Trophoblast cell (in vitro differentiated cells and primary cell): ENCODE measurements at regions not wholly inside any gene's neighbourhood (a gene's known extent, or its start where the extent isn't known, plus 50 kb on each side); places are given as distances from the start of the nearest gene placed in this dataset.

Source experiments
- DNase-seq, 2 donors: peaks; one replicate each; pipeline ENCODE4 v3.0.0-alpha.2; 2016
- H2AFZ ChIP-seq: 2 replicates; pipeline ENCODE4 v1.6.1; 2013; ENCODE audit warnings: low read length, moderate library complexity, mild to moderate bottlenecking; ENCODE audit not compliant: insufficient read depth, poor library complexity
- H2AK5ac ChIP-seq: 2 replicates; pipeline ENCODE4 v1.6.1; 2013; ENCODE audit warnings: mild to moderate bottlenecking, low read length
- H2BK120ac ChIP-seq: 2 replicates; pipeline ENCODE4 v1.6.1; 2013; ENCODE audit warnings: low read length, mild to moderate bottlenecking, moderate library complexity; ENCODE audit not compliant: insufficient read depth, poor library complexity
- H2BK12ac ChIP-seq: 2 replicates; pipeline ENCODE4 v1.6.1; 2013; ENCODE audit warnings: mild to moderate bottlenecking, low read length, moderate library complexity
- H2BK5ac ChIP-seq: 2 replicates; pipeline ENCODE4 v1.6.1; 2013; ENCODE audit warnings: low read length, low read depth, moderate library complexity, mild to moderate bottlenecking; ENCODE audit not compliant: poor library complexity
- H3K14ac ChIP-seq: 2 replicates; pipeline ENCODE4 v1.6.1; 2013; ENCODE audit warnings: mild to moderate bottlenecking, low read length
- H3K18ac ChIP-seq: 2 replicates; pipeline ENCODE4 v1.6.1; 2013; ENCODE audit warnings: mild to moderate bottlenecking, low read length
- H3K23ac ChIP-seq: 2 replicates; pipeline ENCODE4 v1.6.1; 2013; ENCODE audit warnings: low read length
- H3K27ac ChIP-seq: 2 replicates; pipeline ENCODE4 v1.5.1; 2013; ENCODE audit warnings: low read depth, mild to moderate bottlenecking, inconsistent platforms, low read length, moderate library complexity
- H3K27me3 ChIP-seq: 2 replicates; pipeline ENCODE4 v1.6.1; 2013; ENCODE audit warnings: inconsistent platforms, mild to moderate bottlenecking, low read length, moderate library complexity; ENCODE audit not compliant: insufficient read depth
- H3K36me3 ChIP-seq, 2 experiments: 1 replicate in 1 of 2; 2 replicates in 1 of 2; pipeline ENCODE4 v1.6.1; 2013; ENCODE audit warnings: low read length in 2 of 2, mild to moderate bottlenecking in 2 of 2, moderate library complexity in 1 of 2; ENCODE audit not compliant: insufficient read depth in 2 of 2, control insufficient read depth in 1 of 2
- H3K4ac ChIP-seq: 2 replicates; pipeline ENCODE4 v1.6.1; 2013; ENCODE audit warnings: low read depth, mild to moderate bottlenecking, low read length, moderate library complexity
- H3K4me1 ChIP-seq, 2 experiments: 1 replicate in 1 of 2; 2 replicates in 1 of 2; pipeline ENCODE4 v1.6.1; 2013; ENCODE audit warnings: low read length in 2 of 2, mild to moderate bottlenecking in 2 of 2, moderate library complexity in 1 of 2; ENCODE audit not compliant: insufficient read depth in 2 of 2, control insufficient read depth in 1 of 2
- H3K4me2 ChIP-seq: 2 replicates; pipeline ENCODE4 v1.6.1; 2013; ENCODE audit warnings: inconsistent platforms, mild to moderate bottlenecking, low read length, moderate library complexity
- H3K4me3 ChIP-seq: 2 replicates; pipeline ENCODE4 v1.5.1; 2013; ENCODE audit warnings: mild to moderate bottlenecking, low read depth, low read length, inconsistent platforms
- H3K79me1 ChIP-seq: one replicate; pipeline ENCODE4 v1.6.1; 2013; ENCODE audit warnings: low read length
- H3K79me2 ChIP-seq: 2 replicates; pipeline ENCODE4 v1.6.1; 2013; ENCODE audit warnings: low read length, mild to moderate bottlenecking; ENCODE audit not compliant: control insufficient read depth, insufficient read depth, poor library complexity
- H3K9ac ChIP-seq: 2 replicates; pipeline ENCODE4 v1.6.1; 2013; ENCODE audit warnings: mild to moderate bottlenecking, low read length
- H3K9me3 ChIP-seq: 2 replicates; pipeline ENCODE4 v1.6.1; 2013; ENCODE audit warnings: low read depth, mild to moderate bottlenecking, control low read depth, inconsistent platforms, low read length; ENCODE audit not compliant: insufficient read depth
- H4K12ac ChIP-seq: 2 replicates; pipeline ENCODE4 v1.6.1; 2013; ENCODE audit warnings: low read depth, mild to moderate bottlenecking, low read length, moderate library complexity
- H4K8ac ChIP-seq: 2 replicates; pipeline ENCODE4 v1.6.1; 2013; ENCODE audit warnings: low read depth, mild to moderate bottlenecking, low read length, moderate library complexity
- H4K91ac ChIP-seq: one replicate; pipeline ENCODE4 v1.6.1; 2013; ENCODE audit warnings: low read depth, mild to moderate bottlenecking, low read length, moderate library complexity
- WGBS: extraction: QIAGEN DNeasy Blood & Tissue Kit; methylation state at CpG from one replicate; pipeline ENCODE4 v1.1.7; 2013; ENCODE audit warnings: missing lambda C conversion rate; ENCODE audit not compliant: insufficient read length, insufficient coverage; ENCODE audit errors: extremely low coverage; 5-methylcytosine and 5-hydroxymethylcytosine counted together

GRCh38 chr10:131578472-131578970 lies 267.0 kb upstream of the TCERG1L start:
- Histone ChIP-seq H3K4ac (no peak overlapping the region), H2BK12ac (no peak overlapping the region), H2AFZ (no peak overlapping the region), H3K4me3 (no peak overlapping the region), H4K91ac (no peak overlapping the region), H2BK5ac (no peak overlapping the region), H2AK5ac (no peak overlapping the region), H3K27me3 (no peaks in the 10 kb centered on the region), H3K36me3 (no peaks in the 10 kb centered on the region), H3K14ac (no peak overlapping the region), H4K12ac (no peak overlapping the region), H3K79me2 (no peaks in the 10 kb centered on the region), H3K79me1 (no peaks in the 10 kb centered on the region), H2BK120ac (no peak overlapping the region), H3K18ac (no peak overlapping the region), H3K27ac (no peak overlapping the region), H3K23ac (no peak overlapping the region), H3K9ac (no peak overlapping the region), H3K9me3 (peaks cover 2% of the 10 kb centered on the region), H4K8ac (no peak overlapping the region), H3K4me1 (no peaks in the 10 kb centered on the region), H3K4me2 (no peak overlapping the region)
- no peak for DNase-seq
- WGBS = no CpG with 5 or more reads among the region's 16 CpGs

- no peaks in the 10 kb centered on the region for H3K79me2 ChIP-seq
- no peak for DNase-seq
- H3K4ac ChIP-seq = no peak overlapping the region
- H3K27ac ChIP-seq = no peak overlapping the region
- no peak overlapping the region for H3K9ac ChIP-seq
- peaks cover 2% of the 10 kb centered on the region for H3K9me3 ChIP-seq
- no peak overlapping the region for H2AFZ ChIP-seq
- no peaks in the 10 kb centered on the region for H3K36me3 ChIP-seq
- no peak overlapping the region for H2AK5ac ChIP-seq
- H3K4me1 ChIP-seq = no peaks in the 10 kb centered on the region
- no peak overlapping the region for H2BK5ac ChIP-seq
- no peak overlapping the region for H3K4me3 ChIP-seq
- WGBS = no CpG with 5 or more reads among the region's 19 CpGs
- no peak overlapping the region for H3K14ac ChIP-seq
- H3K27me3 ChIP-seq = no peaks in the 10 kb centered on the region
- H3K18ac ChIP-seq = no peak overlapping the region
- no peak overlapping the region for H3K4me2 ChIP-seq
- H2BK120ac ChIP-seq = no peak overlapping the region
- H4K8ac ChIP-seq = no peak overlapping the region
- no peak overlapping the region for H4K91ac ChIP-seq
- H2BK12ac ChIP-seq = no peak overlapping the region
- H3K79me1 ChIP-seq = no peaks in the 10 kb centered on the region
- H3K23ac ChIP-seq = no peak overlapping the region
- H4K12ac ChIP-seq = no peak overlapping the region
Observed at GRCh38 chr10:131579251-131580071, 267.9 kb upstream of the TCERG1L start.

GRCh38 chr10:131580076-131580652 lies 268.6 kb upstream of the TCERG1L start:
- Histone ChIP-seq H2AK5ac (no peak overlapping the region), H3K4me2 (no peak overlapping the region), H3K9me3 (peaks cover 2% of the 10 kb centered on the region), H2AFZ (no peak overlapping the region), H3K23ac (no peak overlapping the region), H3K27ac (no peak overlapping the region), H4K91ac (no peak overlapping the region), H3K79me2 (no peaks in the 10 kb centered on the region), H2BK120ac (no peak overlapping the region), H3K4me1 (no peaks in the 10 kb centered on the region), H3K79me1 (no peaks in the 10 kb centered on the region), H3K14ac (no peak overlapping the region), H3K9ac (no peak overlapping the region), H3K36me3 (no peaks in the 10 kb centered on the region), H3K4ac (no peak overlapping the region), H3K18ac (no peak overlapping the region), H3K4me3 (no peak overlapping the region), H2BK5ac (no peak overlapping the region), H2BK12ac (no peak overlapping the region), H4K12ac (no peak overlapping the region), H4K8ac (no peak overlapping the region), H3K27me3 (no peaks in the 10 kb centered on the region)
- DNase-seq = no peak
- WGBS = no CpG with 5 or more reads among the region's 11 CpGs

GRCh38 chr10:131580674-131581073 lies 269.2 kb upstream of the TCERG1L start:
- DNase-seq = no peak
- no peak overlapping the region for H3K4me3 ChIP-seq
- no peaks in the 10 kb centered on the region for H3K27me3 ChIP-seq
- H2AFZ ChIP-seq = no peak overlapping the region
- H4K91ac ChIP-seq = no peak overlapping the region
- no peak overlapping the region for H3K4me2 ChIP-seq
- H4K8ac ChIP-seq = no peak overlapping the region
- H2BK12ac ChIP-seq = no peak overlapping the region
- no peaks in the 10 kb centered on the region for H3K4me1 ChIP-seq
- no peak overlapping the region for H3K4ac ChIP-seq
- H3K9me3 ChIP-seq = peaks cover 2% of the 10 kb centered on the region
- H2BK5ac ChIP-seq = no peak overlapping the region
- no peak overlapping the region for H4K12ac ChIP-seq
- no peak overlapping the region for H3K27ac ChIP-seq
- no peaks in the 10 kb centered on the region for H3K79me2 ChIP-seq
- H3K23ac ChIP-seq = no peak overlapping the region
- H3K14ac ChIP-seq = no peak overlapping the region
- no CpG with 5 or more reads among the region's 3 CpGs for WGBS
- no peak overlapping the region for H3K9ac ChIP-seq
- H2AK5ac ChIP-seq = no peak overlapping the region
- H3K79me1 ChIP-seq = no peaks in the 10 kb centered on the region
- no peak overlapping the region for H3K18ac ChIP-seq
- H2BK120ac ChIP-seq = no peak overlapping the region
- H3K36me3 ChIP-seq = no peaks in the 10 kb centered on the region
